Cardiac fibroblast (primary cell): ENCODE measurements at regions not wholly inside any gene's neighbourhood (a gene's known extent, or its start where the extent isn't known, plus 50 kb on each side); places are given as distances from the start of the nearest gene placed in this dataset.

ENCODE experiments used
- DNase-seq, 2 donors: peaks; one replicate each; pipeline versions ENCODE4 v3.0.0 to v3.0.0-alpha.2; 2010; ENCODE audit warnings: low read depth in 2 of 2
- H3K4me3 ChIP-seq, 2 donors: replicated peaks in 1 of 2; 1 replicate in 1 of 2; 2 replicates in 1 of 2; pipeline ENCODE4 v1.5.1; 2011; ENCODE audit warnings: low read depth in 2 of 2, low read length in 2 of 2, mild to moderate bottlenecking in 2 of 2, moderate library complexity in 1 of 2
- TF ChIP-seq, protein P1 (sequence below): IDR thresholded peaks from one replicate; pipeline ENCODE4 v1.5.1; 2011; ENCODE audit warnings: low read depth, mild to moderate bottlenecking, low read length, inconsistent platforms

- TF ChIP-seq, protein P1, sequence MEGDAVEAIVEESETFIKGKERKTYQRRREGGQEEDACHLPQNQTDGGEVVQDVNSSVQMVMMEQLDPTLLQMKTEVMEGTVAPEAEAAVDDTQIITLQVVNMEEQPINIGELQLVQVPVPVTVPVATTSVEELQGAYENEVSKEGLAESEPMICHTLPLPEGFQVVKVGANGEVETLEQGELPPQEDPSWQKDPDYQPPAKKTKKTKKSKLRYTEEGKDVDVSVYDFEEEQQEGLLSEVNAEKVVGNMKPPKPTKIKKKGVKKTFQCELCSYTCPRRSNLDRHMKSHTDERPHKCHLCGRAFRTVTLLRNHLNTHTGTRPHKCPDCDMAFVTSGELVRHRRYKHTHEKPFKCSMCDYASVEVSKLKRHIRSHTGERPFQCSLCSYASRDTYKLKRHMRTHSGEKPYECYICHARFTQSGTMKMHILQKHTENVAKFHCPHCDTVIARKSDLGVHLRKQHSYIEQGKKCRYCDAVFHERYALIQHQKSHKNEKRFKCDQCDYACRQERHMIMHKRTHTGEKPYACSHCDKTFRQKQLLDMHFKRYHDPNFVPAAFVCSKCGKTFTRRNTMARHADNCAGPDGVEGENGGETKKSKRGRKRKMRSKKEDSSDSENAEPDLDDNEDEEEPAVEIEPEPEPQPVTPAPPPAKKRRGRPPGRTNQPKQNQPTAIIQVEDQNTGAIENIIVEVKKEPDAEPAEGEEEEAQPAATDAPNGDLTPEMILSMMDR, result no peak
- no peak overlapping the region for H3K4me3 ChIP-seq
- DNase-seq, result no peak
Measured at GRCh38 chr1:37167479-37167878, 133.2 kb upstream of the GRIK3 start.

DNA sequence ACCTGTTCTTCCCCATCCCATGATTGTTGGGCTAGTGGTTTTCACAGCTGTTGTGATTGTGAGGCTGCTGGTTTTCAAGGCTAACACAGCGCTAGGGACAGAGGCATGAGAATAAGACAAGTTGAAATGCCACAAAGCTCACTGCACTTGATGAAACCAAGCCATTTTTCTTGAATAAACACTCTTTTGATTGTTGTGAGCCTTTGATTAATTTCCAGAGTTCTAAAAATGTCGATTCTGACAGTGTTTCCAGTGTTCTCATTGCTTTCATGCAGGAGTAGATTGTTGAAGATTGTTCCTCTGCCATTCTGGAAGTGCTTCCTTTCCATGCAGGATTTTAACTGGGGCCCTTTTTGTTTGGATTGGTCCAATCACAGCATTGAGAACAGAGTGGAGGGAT lies 134.9 kb upstream of the GRIK3 start:
- TF ChIP-seq, protein P1, result no peak
- no peak overlapping the region for H3K4me3 ChIP-seq
- DNase-seq, result no peak

- TF ChIP-seq, protein P1, result no peak
- no peak for DNase-seq
- no peak overlapping the region for H3K4me3 ChIP-seq
Measured at GRCh38 chr1:37169743-37170275, 135.5 kb upstream of the GRIK3 start.

DNA sequence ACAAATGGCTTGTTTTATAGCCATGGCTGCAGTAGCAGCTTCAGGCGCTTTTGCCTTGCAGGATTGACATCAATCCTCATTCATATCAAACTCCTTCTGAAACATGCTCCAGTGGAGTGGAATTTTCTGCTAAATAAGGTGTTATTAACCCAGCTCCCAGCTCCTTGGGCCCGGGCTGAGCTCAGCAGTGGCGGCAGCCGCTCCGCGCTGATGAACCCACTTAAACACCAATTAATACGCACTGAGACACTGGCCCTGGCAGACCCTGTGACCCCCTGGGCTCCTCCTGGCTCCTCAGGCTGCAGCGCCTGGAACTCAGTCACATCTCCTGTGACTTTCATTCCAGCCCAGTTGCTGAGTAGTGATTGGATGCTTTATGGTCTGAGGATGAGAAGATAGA lies 137.4 kb upstream of the GRIK3 start:
- H3K4me3 ChIP-seq, result no peak overlapping the region
- TF ChIP-seq, protein P1, result no peak
- DNase-seq, result no peak

GRCh38 chr1:37174341-37174740 lies 140.0 kb upstream of the GRIK3 start:
- TF ChIP-seq, protein P1, result no peak
- H3K4me3 ChIP-seq, result no peak overlapping the region

GRCh38 chr1:37174876-37175275 lies 140.6 kb upstream of the GRIK3 start:
- TF ChIP-seq, protein P1, result no peak
- DNase-seq, result no peak
- no peak overlapping the region for H3K4me3 ChIP-seq

More at GRCh38 chr1:37174341-37174740, 140.0 kb upstream of the GRIK3 start:
- no peak for DNase-seq

GRCh38 chr1:37175666-37176215 lies 141.4 kb upstream of the GRIK3 start:
- TF ChIP-seq, protein P1, result no peak
- H3K4me3 ChIP-seq, result no peak overlapping the region
- DNase-seq, result no peak
